ENCODE measurements at regions not wholly inside any gene's neighbourhood (a gene's known extent, or its start where the extent isn't known, plus 50 kb on each side); places are given as distances from the start of the nearest gene placed in this dataset.

GRCh38 chr4:177163532-177163931 is 146.1 kb upstream of the NEIL3 start:
- peaks cover 6% of the 10 kb centered on the region; the same call in 1 of the 2 replicates for H3K9me3 ChIP-seq (ENCODE audit: low read length)
- no peak for TF ChIP-seq PAX8 (CRISPR knock-in tag; IDR thresholded peaks at IDR 0.05; ENCODE audit: borderline replicate concordance)
- no peak for TF ChIP-seq ZBTB1 (CRISPR knock-in tag; IDR thresholded peaks at IDR 0.05; ENCODE audit: borderline replicate concordance)
- no peak for TF ChIP-seq ZNF678 (CRISPR knock-in tag; IDR thresholded peaks at IDR 0.05)
- TF ChIP-seq, protein P1, sequence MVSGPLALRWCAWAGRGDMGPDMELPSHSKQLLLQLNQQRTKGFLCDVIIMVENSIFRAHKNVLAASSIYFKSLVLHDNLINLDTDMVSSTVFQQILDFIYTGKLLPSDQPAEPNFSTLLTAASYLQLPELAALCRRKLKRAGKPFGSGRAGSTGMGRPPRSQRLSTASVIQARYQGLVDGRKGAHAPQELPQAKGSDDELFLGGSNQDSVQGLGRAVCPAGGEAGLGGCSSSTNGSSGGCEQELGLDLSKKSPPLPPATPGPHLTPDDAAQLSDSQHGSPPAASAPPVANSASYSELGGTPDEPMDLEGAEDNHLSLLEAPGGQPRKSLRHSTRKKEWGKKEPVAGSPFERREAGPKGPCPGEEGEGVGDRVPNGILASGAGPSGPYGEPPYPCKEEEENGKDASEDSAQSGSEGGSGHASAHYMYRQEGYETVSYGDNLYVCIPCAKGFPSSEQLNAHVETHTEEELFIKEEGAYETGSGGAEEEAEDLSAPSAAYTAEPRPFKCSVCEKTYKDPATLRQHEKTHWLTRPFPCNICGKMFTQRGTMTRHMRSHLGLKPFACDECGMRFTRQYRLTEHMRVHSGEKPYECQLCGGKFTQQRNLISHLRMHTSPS (CRISPR knock-in tag; IDR thresholded peaks at IDR 0.05; ENCODE audit: low read depth), result no peak
- TF ChIP-seq KMT2A (CRISPR knock-in tag; IDR thresholded peaks at IDR 0.05), result no peak
- no peak for TF ChIP-seq ZNF431 (CRISPR knock-in tag; IDR thresholded peaks at IDR 0.05; ENCODE audit: borderline replicate concordance, low read depth)
- H3K27me3 ChIP-seq (ENCODE audit: control insufficient read depth in 1 of 2, insufficient read depth in 2 of 2, low read length in 2 of 2), result no peaks in the 10 kb centered on the region
- no peaks in the 10 kb centered on the region for H4K20me1 ChIP-seq (ENCODE audit: insufficient read depth, low read length)
- DNase-seq (ENCODE audit: low spot score) (no peak), ATAC-seq (no peak), FAIRE-seq (no peak)
- H3K27ac ChIP-seq (ENCODE audit: extremely low read length, insufficient read depth, low read length), result no peak overlapping the region
- H3K4me2 ChIP-seq (ENCODE audit: low read depth, low read length), result no peak overlapping the region
- H3K79me2 ChIP-seq (ENCODE audit: insufficient read depth, low read length), result no peaks in the 10 kb centered on the region
- BruUV-seq (replicated peaks), result no TSS peak
- H2AFZ ChIP-seq (ENCODE audit: low read length), result no peak overlapping the region
- ChIA-PET CTCF (ENCODE audit: low intra/inter-chr PET ratio, low total read pairs) (no interaction called here), POLR2A (no interaction called here)
- 19% methylated on average over 3 of the region's 4 CpGs for WGBS (ENCODE audit: low lambda C conversion rate)
- H3K36me3 ChIP-seq (replicated peaks in 1 of 2; ENCODE audit: control insufficient read depth in 1 of 2, insufficient read depth in 2 of 2, low read length in 2 of 2), result no peaks in the 10 kb centered on the region
- no peaks in the 10 kb centered on the region for H3K4me1 ChIP-seq (ENCODE audit: insufficient read depth, low read length)
- in situ Hi-C loops (cut with HindIII; ENCODE audit: extremely low pct_ligation_motif_present, low pct_unique_long_range_greater_than_20kb) (no loop called here), intact Hi-C loops (cut with micrococcal nuclease; ENCODE audit: unreplicated experiment) (no loop called here)
- H3K9ac ChIP-seq (ENCODE audit: insufficient read depth, low read depth, low read length), result no peak overlapping the region
- no peak overlapping the region for H3K4me3 ChIP-seq (replicated peaks in 1 of 3; ENCODE audit: insufficient read depth in 1 of 3, low read depth in 2 of 3, low read length in 3 of 3)

DNA sequence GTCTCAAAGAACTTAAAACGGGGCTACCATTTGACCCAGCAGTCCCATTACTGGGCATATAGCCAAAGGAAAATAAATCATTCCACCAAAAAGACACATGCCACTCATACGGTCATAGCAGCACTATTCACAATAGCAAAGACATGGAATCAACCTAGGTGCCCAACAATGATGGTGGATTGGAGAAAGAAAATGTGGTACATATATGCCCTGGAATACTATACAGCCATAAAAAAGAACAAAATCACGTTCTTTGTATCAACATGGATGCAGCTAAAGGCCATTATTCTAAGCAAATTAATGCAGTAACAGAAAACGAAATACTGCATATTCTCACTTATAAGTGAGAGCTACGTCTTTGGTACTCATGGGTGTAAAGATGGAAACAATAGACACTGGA is 138.1 kb upstream of the NEIL3 start:
- in situ Hi-C loops (cut with HindIII; ENCODE audit: extremely low pct_ligation_motif_present, low pct_unique_long_range_greater_than_20kb) (no loop called here), intact Hi-C loops (cut with micrococcal nuclease; ENCODE audit: unreplicated experiment) (no loop called here)
- Histone ChIP-seq H3K4me1 (ENCODE audit: insufficient read depth, low read length) (no peaks in the 10 kb centered on the region), H3K9ac (ENCODE audit: insufficient read depth, low read depth, low read length) (no peak overlapping the region), H2AFZ (ENCODE audit: low read length) (no peak overlapping the region), H3K4me2 (ENCODE audit: low read depth, low read length) (no peak overlapping the region), H3K9me3 (ENCODE audit: low read length) (no peaks in the 10 kb centered on the region), H4K20me1 (ENCODE audit: insufficient read depth, low read length) (no peaks in the 10 kb centered on the region), H3K27me3 (ENCODE audit: control insufficient read depth in 1 of 2, insufficient read depth in 2 of 2, low read length in 2 of 2) (no peaks in the 10 kb centered on the region), H3K27ac (ENCODE audit: extremely low read length, insufficient read depth, low read length) (no peak overlapping the region), H3K36me3 (replicated peaks in 1 of 2; ENCODE audit: control insufficient read depth in 1 of 2, insufficient read depth in 2 of 2, low read length in 2 of 2) (no peaks in the 10 kb centered on the region), H3K4me3 (replicated peaks in 1 of 3; ENCODE audit: insufficient read depth in 1 of 3, low read depth in 2 of 3, low read length in 3 of 3) (no peak overlapping the region), H3K79me2 (ENCODE audit: insufficient read depth, low read length) (no peaks in the 10 kb centered on the region)
- no peak for DNase-seq (ENCODE audit: low spot score)
- TF ChIP-seq DMAP1 (CRISPR knock-in tag; IDR thresholded peaks at IDR 0.05), result no peak
- no peak for TF ChIP-seq SMAD1 (CRISPR knock-in tag; IDR thresholded peaks at IDR 0.05; ENCODE audit: borderline replicate concordance, low read depth)
- TF ChIP-seq POLR2AphosphoS2 (IDR thresholded peaks at IDR 0.05; ENCODE audit: low read depth, low read length), result no peak
- no peak for TF ChIP-seq BRCA1 (CRISPR knock-in tag; IDR thresholded peaks at IDR 0.05)
- no peak for TF ChIP-seq CBX1 (IDR thresholded peaks at IDR 0.05; ENCODE audit: low read depth)
- no peak for TF ChIP-seq CSRNP1 (CRISPR knock-in tag; IDR thresholded peaks at IDR 0.05)
- no peak for TF ChIP-seq SP5 (CRISPR knock-in tag; IDR thresholded peaks at IDR 0.05; ENCODE audit: borderline replicate concordance, low read depth)
- TF ChIP-seq ZNF10 (CRISPR knock-in tag; IDR thresholded peaks at IDR 0.05; ENCODE audit: borderline replicate concordance, low read depth), result no peak
- CTCF ChIA-PET (ENCODE audit: low intra/inter-chr PET ratio, low total read pairs), result no interaction called here
- BruUV-seq (replicated peaks), result no TSS peak
- no peak for ATAC-seq
- POLR2A ChIA-PET, result no interaction called here
- 0% methylated on average over 5 of the region's 5 CpGs for WGBS (ENCODE audit: low lambda C conversion rate)
- FAIRE-seq, result no peak
